ENCODE measurements at regions not wholly inside any gene's neighbourhood (a gene's known extent, or its start where the extent isn't known, plus 50 kb on each side); places are given as distances from the start of the nearest gene placed in this dataset.

GRCh38 chr20:48220033-48220633 lies 434.9 kb upstream of the SULF2 start:
- no peak overlapping the region for H3K27ac ChIP-seq (ENCODE audit: low read depth in 1 of 2, low read length in 2 of 2)
- WGBS (ENCODE audit: insufficient coverage): 73% methylated on average over 4 of the region's 6 CpGs
- H3K79me2 ChIP-seq (ENCODE audit: insufficient read depth, low read length): no peaks in the 10 kb centered on the region
- Mint-ChIP-seq H3K4me3 (no peak overlapping the region), H3K9me3 (peaks cover 0 to 1% (median 0%) of the 10 kb centered on the region in 7 donors), H3K4me1 (no peaks in the 10 kb centered on the region), H3K27ac (no peak overlapping the region), H3K27me3 (ENCODE audit: low read depth in 3 of 3) (peaks cover 1 to 5% (median 3%) of the 10 kb centered on the region in 3 donors), H3K36me3 (no peaks in the 10 kb centered on the region)
- H3K9ac ChIP-seq (ENCODE audit: insufficient read depth, low read length, poor library complexity, severe bottlenecking): no peak overlapping the region
- intact Hi-C loops (cut with micrococcal nuclease): no loop called here
- DNase-seq: no peak
- H3K36me3 ChIP-seq (replicated peaks in 1 of 2; ENCODE audit: control insufficient read depth in 1 of 2, insufficient read depth in 2 of 2, low read length in 2 of 2): no peaks in the 10 kb centered on the region
- H2AFZ ChIP-seq (ENCODE audit: insufficient read depth, low read depth, low read length, poor library complexity, severe bottlenecking): no peak overlapping the region
- no peaks in the 10 kb centered on the region for H3K27me3 ChIP-seq (ENCODE audit: control insufficient read depth in 2 of 2, insufficient read depth in 2 of 2, low read length in 2 of 2)
- H3K4me2 ChIP-seq (replicated peaks; ENCODE audit: extremely low read depth, low read length, poor library complexity, severe bottlenecking): no peak overlapping the region
- no peak for TF ChIP-seq CTCF (IDR thresholded peaks at IDR 0.05)
- H3K4me3 ChIP-seq (replicated peaks in 1 of 3; ENCODE audit: low read depth in 2 of 3, low read length in 3 of 3): no peak overlapping the region
- H3K9me3 ChIP-seq (replicated peaks in 1 of 2; ENCODE audit: control insufficient read depth in 1 of 2, insufficient read depth in 1 of 2, low read length in 2 of 2): no peaks in the 10 kb centered on the region
- no peaks in the 10 kb centered on the region for H3K4me1 ChIP-seq (ENCODE audit: control insufficient read depth in 1 of 2, insufficient read depth in 2 of 2, low read length in 2 of 2)
- no peaks in the 10 kb centered on the region for H4K20me1 ChIP-seq (ENCODE audit: insufficient read depth, low read length)

GRCh38 chr20:48219306-48219705 lies 434.0 kb upstream of the SULF2 start:
- no peaks in the 10 kb centered on the region for H3K36me3 Mint-ChIP-seq
- no peak overlapping the region for H3K4me3 ChIP-seq (replicated peaks in 1 of 3; ENCODE audit: low read depth in 2 of 3, low read length in 3 of 3)
- DNase-seq: no peak
- no peak overlapping the region for H3K9ac ChIP-seq (ENCODE audit: insufficient read depth, low read length, poor library complexity, severe bottlenecking)
- H3K27ac ChIP-seq (ENCODE audit: low read depth in 1 of 2, low read length in 2 of 2): no peak overlapping the region
- no peaks in the 10 kb centered on the region for H3K27me3 ChIP-seq (ENCODE audit: control insufficient read depth in 2 of 2, insufficient read depth in 2 of 2, low read length in 2 of 2)
- peaks cover 1 to 5% (median 3%) of the 10 kb centered on the region in 3 donors for H3K27me3 Mint-ChIP-seq (ENCODE audit: low read depth in 3 of 3)
- no peaks in the 10 kb centered on the region for H4K20me1 ChIP-seq (ENCODE audit: insufficient read depth, low read length)
- H2AFZ ChIP-seq (ENCODE audit: insufficient read depth, low read depth, low read length, poor library complexity, severe bottlenecking): no peak overlapping the region
- intact Hi-C loops (cut with micrococcal nuclease): no loop called here
- no peak overlapping the region for H3K4me3 Mint-ChIP-seq
- H3K9me3 Mint-ChIP-seq: peaks cover 0 to 1% (median 0%) of the 10 kb centered on the region in 7 donors
- H3K9me3 ChIP-seq (replicated peaks in 1 of 2; ENCODE audit: control insufficient read depth in 1 of 2, insufficient read depth in 1 of 2, low read length in 2 of 2): no peaks in the 10 kb centered on the region
- WGBS (ENCODE audit: insufficient coverage): 94% methylated on average over 5 of the region's 5 CpGs
- no peaks in the 10 kb centered on the region for H3K36me3 ChIP-seq (replicated peaks in 1 of 2; ENCODE audit: control insufficient read depth in 1 of 2, insufficient read depth in 2 of 2, low read length in 2 of 2)
- no peaks in the 10 kb centered on the region for H3K79me2 ChIP-seq (ENCODE audit: insufficient read depth, low read length)
- no peak overlapping the region for H3K4me2 ChIP-seq (replicated peaks; ENCODE audit: extremely low read depth, low read length, poor library complexity, severe bottlenecking)
- no peaks in the 10 kb centered on the region for H3K4me1 ChIP-seq (ENCODE audit: control insufficient read depth in 1 of 2, insufficient read depth in 2 of 2, low read length in 2 of 2)
- no peaks in the 10 kb centered on the region for H3K4me1 Mint-ChIP-seq
- no peak for TF ChIP-seq CTCF (IDR thresholded peaks at IDR 0.05)
- no peak overlapping the region for H3K27ac Mint-ChIP-seq

All from CD14-positive monocyte (primary cell).